WI38 (cell line): ENCODE measurements at regions not wholly inside any gene's neighbourhood (a gene's known extent, or its start where the extent isn't known, plus 50 kb on each side); places are given as distances from the start of the nearest gene placed in this dataset.

Experiments used
- H3K4me3 ChIP-seq: 2 replicates; pipeline ENCODE4 v1.5.1; 2011; ENCODE audit warnings: low read depth, mild to moderate bottlenecking, control low read depth, low read length
- TF ChIP-seq, protein P1 (sequence below): IDR thresholded peaks from 2 replicates; pipeline ENCODE4 v1.5.1; 2012; ENCODE audit warnings: low read depth, mild to moderate bottlenecking, control low read depth, low read length

GRCh38 chr7:121582258-121582657 lies 186.2 kb upstream of the FAM3C start:
- H3K4me3 ChIP-seq, result no peak overlapping the region
- TF ChIP-seq, protein P1, sequence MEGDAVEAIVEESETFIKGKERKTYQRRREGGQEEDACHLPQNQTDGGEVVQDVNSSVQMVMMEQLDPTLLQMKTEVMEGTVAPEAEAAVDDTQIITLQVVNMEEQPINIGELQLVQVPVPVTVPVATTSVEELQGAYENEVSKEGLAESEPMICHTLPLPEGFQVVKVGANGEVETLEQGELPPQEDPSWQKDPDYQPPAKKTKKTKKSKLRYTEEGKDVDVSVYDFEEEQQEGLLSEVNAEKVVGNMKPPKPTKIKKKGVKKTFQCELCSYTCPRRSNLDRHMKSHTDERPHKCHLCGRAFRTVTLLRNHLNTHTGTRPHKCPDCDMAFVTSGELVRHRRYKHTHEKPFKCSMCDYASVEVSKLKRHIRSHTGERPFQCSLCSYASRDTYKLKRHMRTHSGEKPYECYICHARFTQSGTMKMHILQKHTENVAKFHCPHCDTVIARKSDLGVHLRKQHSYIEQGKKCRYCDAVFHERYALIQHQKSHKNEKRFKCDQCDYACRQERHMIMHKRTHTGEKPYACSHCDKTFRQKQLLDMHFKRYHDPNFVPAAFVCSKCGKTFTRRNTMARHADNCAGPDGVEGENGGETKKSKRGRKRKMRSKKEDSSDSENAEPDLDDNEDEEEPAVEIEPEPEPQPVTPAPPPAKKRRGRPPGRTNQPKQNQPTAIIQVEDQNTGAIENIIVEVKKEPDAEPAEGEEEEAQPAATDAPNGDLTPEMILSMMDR, result no peak

DNA sequence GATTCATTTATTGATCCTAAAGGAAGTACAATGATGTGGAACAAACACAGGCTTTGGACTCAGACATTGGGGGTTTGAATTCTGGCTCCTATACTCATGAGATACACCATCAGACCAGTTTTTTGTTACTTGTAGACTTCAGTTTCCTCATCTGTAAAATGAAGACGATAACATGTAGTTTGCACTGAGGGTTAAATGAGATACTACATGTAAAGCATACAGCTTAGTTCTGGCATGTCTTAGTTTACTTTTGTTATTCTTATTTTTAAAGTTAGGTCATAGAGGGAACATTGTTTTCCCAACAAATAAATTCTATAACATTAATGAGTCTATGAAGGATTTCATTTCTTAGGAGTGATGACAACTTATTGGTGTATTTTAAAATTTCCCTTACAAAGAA lies 183.5 kb upstream of the FAM3C start:
- TF ChIP-seq, protein P1, result no peak
- H3K4me3 ChIP-seq, result no peak overlapping the region

DNA sequence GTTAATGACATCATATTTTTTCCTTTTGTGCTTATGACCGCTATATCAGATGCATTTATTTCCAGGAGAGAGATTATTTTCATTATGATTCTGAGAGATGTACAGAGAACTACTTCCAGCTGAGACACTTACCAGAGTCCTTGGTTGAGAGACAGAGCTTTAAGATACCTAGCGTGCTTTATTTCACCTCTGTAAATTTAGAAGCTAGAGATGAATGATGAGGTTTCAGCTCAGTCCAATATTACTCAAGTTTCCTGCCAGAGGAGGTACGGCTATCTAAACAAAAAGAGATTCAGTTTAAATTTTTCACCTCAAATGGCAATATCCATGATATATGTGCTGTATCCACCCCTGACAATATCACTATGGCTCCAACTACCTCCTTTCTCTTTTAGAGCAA lies 182.6 kb upstream of the FAM3C start:
- TF ChIP-seq, protein P1, result no peak
- no peak overlapping the region for H3K4me3 ChIP-seq

- TF ChIP-seq, protein P1, result no peak
- H3K4me3 ChIP-seq, result no peak overlapping the region
These were observed 180.2 kb upstream of the FAM3C start for GRCh38 chr7:121576148-121576917.

DNA sequence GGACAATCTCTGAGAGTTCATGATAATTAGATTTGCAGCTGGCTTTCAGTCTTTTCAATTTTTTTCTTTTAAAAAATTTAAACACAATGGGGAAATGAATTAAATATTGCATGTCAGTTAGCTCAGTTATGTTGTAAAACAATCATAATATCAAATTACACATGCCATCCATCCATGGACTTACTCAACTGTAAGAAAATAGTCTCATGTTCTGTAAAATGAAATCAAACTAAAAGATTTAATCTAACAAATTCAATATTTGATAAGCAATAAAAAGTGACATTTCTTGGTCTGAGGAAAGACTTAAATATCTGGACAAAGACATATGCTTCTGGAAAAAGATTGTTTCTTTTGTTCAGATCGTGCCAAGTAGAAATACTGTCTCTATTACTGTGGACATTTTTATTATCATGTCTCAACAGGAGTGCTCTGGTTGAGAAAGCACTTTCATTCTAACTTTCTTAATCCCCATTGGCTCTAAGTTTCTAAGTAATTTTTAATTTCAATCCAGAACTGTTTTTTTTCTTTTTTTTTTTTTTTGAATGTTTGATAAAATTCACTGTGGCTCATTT lies 179.2 kb upstream of the FAM3C start:
- TF ChIP-seq, protein P1, result no peak

DNA sequence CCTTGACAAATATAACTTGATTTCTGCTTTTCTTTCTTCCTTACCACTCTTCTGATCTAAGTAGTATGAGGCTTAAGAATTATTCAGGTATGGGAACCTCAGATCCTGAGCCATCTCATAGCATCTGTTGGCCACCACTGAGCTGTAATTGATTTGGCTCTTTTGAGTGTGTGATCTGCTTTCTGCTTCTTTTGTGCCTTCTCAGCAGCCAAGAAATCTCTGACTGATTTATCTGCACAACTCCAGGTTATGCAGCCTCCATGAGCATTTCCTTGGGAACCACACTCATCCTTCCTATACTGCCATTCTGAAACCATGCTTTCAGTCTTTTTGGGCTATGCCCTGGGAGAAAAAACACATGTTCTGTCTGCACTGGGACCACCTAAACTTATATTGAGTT lies 178.0 kb upstream of the FAM3C start:
- TF ChIP-seq, protein P1, result no peak
- H3K4me3 ChIP-seq, result no peak overlapping the region

More for the DNA sequence above, 179.2 kb upstream of the FAM3C start:
- H3K4me3 ChIP-seq, result no peak overlapping the region

GRCh38 chr7:121572615-121573014 lies 176.5 kb upstream of the FAM3C start:
- H3K4me3 ChIP-seq, result no peak overlapping the region
- TF ChIP-seq, protein P1, result no peak
